ENCODE measurements at regions not wholly inside any gene's neighbourhood (a gene's known extent, or its start where the extent isn't known, plus 50 kb on each side); places are given as distances from the start of the nearest gene placed in this dataset.

DNA sequence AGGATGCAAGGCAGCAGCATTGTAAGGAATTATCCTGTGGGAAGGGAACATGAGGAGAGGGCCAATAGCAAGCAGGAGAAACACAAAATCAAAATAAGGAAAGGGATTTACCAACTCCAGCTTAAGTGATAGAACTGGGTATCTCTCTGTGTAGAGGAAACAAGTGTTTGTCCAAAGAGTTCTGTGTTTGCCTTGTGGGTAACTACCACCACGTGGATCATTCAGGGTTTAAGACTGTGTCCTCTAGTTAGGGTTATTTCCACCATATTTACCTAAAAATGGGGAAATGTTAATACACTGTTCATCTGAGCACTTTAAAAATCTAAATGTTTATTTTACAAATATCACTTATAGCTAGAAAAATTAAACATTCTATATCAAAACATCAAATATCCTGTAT, 283.3 kb downstream of the EIPR1 start (continued):
- TF ChIP-seq, protein P1, sequence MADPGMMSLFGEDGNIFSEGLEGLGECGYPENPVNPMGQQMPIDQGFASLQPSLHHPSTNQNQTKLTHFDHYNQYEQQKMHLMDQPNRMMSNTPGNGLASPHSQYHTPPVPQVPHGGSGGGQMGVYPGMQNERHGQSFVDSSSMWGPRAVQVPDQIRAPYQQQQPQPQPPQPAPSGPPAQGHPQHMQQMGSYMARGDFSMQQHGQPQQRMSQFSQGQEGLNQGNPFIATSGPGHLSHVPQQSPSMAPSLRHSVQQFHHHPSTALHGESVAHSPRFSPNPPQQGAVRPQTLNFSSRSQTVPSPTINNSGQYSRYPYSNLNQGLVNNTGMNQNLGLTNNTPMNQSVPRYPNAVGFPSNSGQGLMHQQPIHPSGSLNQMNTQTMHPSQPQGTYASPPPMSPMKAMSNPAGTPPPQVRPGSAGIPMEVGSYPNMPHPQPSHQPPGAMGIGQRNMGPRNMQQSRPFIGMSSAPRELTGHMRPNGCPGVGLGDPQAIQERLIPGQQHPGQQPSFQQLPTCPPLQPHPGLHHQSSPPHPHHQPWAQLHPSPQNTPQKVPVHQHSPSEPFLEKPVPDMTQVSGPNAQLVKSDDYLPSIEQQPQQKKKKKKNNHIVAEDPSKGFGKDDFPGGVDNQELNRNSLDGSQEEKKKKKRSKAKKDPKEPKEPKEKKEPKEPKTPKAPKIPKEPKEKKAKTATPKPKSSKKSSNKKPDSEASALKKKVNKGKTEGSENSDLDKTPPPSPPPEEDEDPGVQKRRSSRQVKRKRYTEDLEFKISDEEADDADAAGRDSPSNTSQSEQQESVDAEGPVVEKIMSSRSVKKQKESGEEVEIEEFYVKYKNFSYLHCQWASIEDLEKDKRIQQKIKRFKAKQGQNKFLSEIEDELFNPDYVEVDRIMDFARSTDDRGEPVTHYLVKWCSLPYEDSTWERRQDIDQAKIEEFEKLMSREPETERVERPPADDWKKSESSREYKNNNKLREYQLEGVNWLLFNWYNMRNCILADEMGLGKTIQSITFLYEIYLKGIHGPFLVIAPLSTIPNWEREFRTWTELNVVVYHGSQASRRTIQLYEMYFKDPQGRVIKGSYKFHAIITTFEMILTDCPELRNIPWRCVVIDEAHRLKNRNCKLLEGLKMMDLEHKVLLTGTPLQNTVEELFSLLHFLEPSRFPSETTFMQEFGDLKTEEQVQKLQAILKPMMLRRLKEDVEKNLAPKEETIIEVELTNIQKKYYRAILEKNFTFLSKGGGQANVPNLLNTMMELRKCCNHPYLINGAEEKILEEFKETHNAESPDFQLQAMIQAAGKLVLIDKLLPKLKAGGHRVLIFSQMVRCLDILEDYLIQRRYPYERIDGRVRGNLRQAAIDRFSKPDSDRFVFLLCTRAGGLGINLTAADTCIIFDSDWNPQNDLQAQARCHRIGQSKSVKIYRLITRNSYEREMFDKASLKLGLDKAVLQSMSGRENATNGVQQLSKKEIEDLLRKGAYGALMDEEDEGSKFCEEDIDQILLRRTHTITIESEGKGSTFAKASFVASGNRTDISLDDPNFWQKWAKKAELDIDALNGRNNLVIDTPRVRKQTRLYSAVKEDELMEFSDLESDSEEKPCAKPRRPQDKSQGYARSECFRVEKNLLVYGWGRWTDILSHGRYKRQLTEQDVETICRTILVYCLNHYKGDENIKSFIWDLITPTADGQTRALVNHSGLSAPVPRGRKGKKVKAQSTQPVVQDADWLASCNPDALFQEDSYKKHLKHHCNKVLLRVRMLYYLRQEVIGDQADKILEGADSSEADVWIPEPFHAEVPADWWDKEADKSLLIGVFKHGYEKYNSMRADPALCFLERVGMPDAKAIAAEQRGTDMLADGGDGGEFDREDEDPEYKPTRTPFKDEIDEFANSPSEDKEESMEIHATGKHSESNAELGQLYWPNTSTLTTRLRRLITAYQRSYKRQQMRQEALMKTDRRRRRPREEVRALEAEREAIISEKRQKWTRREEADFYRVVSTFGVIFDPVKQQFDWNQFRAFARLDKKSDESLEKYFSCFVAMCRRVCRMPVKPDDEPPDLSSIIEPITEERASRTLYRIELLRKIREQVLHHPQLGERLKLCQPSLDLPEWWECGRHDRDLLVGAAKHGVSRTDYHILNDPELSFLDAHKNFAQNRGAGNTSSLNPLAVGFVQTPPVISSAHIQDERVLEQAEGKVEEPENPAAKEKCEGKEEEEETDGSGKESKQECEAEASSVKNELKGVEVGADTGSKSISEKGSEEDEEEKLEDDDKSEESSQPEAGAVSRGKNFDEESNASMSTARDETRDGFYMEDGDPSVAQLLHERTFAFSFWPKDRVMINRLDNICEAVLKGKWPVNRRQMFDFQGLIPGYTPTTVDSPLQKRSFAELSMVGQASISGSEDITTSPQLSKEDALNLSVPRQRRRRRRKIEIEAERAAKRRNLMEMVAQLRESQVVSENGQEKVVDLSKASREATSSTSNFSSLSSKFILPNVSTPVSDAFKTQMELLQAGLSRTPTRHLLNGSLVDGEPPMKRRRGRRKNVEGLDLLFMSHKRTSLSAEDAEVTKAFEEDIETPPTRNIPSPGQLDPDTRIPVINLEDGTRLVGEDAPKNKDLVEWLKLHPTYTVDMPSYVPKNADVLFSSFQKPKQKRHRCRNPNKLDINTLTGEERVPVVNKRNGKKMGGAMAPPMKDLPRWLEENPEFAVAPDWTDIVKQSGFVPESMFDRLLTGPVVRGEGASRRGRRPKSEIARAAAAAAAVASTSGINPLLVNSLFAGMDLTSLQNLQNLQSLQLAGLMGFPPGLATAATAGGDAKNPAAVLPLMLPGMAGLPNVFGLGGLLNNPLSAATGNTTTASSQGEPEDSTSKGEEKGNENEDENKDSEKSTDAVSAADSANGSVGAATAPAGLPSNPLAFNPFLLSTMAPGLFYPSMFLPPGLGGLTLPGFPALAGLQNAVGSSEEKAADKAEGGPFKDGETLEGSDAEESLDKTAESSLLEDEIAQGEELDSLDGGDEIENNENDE (IDR thresholded peaks at IDR 0.05; ENCODE audit: insufficient replicate concordance, low read length), result no peak
- TF ChIP-seq CHD1 (IDR thresholded peaks at IDR 0.05; ENCODE audit: low read depth, low read length), result no peak
- TF ChIP-seq FOSL1 (IDR thresholded peaks at IDR 0.05; ENCODE audit: insufficient read depth, low read depth, low read length), result no peak
- TF ChIP-seq, protein P2, sequence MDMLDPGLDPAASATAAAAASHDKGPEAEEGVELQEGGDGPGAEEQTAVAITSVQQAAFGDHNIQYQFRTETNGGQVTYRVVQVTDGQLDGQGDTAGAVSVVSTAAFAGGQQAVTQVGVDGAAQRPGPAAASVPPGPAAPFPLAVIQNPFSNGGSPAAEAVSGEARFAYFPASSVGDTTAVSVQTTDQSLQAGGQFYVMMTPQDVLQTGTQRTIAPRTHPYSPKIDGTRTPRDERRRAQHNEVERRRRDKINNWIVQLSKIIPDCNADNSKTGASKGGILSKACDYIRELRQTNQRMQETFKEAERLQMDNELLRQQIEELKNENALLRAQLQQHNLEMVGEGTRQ (IDR thresholded peaks at IDR 0.05; ENCODE audit: low read length), result no peak
- TF ChIP-seq, protein P3, sequence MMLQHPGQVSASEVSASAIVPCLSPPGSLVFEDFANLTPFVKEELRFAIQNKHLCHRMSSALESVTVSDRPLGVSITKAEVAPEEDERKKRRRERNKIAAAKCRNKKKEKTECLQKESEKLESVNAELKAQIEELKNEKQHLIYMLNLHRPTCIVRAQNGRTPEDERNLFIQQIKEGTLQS (IDR thresholded peaks at IDR 0.05; ENCODE audit: insufficient read depth, low read depth, low read length), result no peak
- TF ChIP-seq RAD21 (IDR thresholded peaks at IDR 0.05 in 1 of 2, conservative IDR thresholded peaks at IDR 0.05 in 1 of 2; ENCODE audit: low read depth in 2 of 2, low read length in 2 of 2), result no peak
- TF ChIP-seq, protein P4, sequence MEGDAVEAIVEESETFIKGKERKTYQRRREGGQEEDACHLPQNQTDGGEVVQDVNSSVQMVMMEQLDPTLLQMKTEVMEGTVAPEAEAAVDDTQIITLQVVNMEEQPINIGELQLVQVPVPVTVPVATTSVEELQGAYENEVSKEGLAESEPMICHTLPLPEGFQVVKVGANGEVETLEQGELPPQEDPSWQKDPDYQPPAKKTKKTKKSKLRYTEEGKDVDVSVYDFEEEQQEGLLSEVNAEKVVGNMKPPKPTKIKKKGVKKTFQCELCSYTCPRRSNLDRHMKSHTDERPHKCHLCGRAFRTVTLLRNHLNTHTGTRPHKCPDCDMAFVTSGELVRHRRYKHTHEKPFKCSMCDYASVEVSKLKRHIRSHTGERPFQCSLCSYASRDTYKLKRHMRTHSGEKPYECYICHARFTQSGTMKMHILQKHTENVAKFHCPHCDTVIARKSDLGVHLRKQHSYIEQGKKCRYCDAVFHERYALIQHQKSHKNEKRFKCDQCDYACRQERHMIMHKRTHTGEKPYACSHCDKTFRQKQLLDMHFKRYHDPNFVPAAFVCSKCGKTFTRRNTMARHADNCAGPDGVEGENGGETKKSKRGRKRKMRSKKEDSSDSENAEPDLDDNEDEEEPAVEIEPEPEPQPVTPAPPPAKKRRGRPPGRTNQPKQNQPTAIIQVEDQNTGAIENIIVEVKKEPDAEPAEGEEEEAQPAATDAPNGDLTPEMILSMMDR (IDR thresholded peaks at IDR 0.05; ENCODE audit: control extremely low read depth in 1 of 3, insufficient read depth in 1 of 3, low read depth in 1 of 3, low read length in 3 of 3), result no peak

Measured in H1 (cell line).